SK-N-SH (cell line): ENCODE measurements at regions not wholly inside any gene's neighbourhood (a gene's known extent, or its start where the extent isn't known, plus 50 kb on each side); places are given as distances from the start of the nearest gene placed in this dataset.

Experiments
- CTCF ChIP-seq: fragments of 200-600 bp; sonication (generic); IDR thresholded peaks from 2 replicates; pipeline ENCODE4 v1.6.1; 2017; ENCODE audit warnings: antibody characterized with exemption, mild to moderate bottlenecking, moderate library complexity
- ELF1 ChIP-seq: IDR thresholded peaks from 2 replicates; pipeline ENCODE4 v1.4.0; 2012
- EP300 ChIP-seq, 2 experiments: IDR thresholded peaks; 2 replicates each; pipeline versions ENCODE4 v1.4.0 to v1.6.1; 2012; ENCODE audit warnings: borderline replicate concordance in 1 of 2, low read depth in 1 of 2, low read length in 1 of 2
- FOXJ3 ChIP-seq: sonication (generic); formaldehyde crosslinking; IDR thresholded peaks from 2 replicates; pipeline ENCODE4 v1.5.1; 2020; ENCODE audit warnings: mild to moderate bottlenecking, missing genetic modification reagents
- IRF3 ChIP-seq: fragments of 150-350 bp; IDR thresholded peaks from 2 replicates; pipeline ENCODE4 v1.6.1; 2016; ENCODE audit warnings: mild to moderate bottlenecking, low read depth, low read length
- MEF2A ChIP-seq: IDR thresholded peaks from 2 replicates; pipeline ENCODE4 v1.4.0; 2012; ENCODE audit warnings: low read depth, borderline replicate concordance
- PBX3 ChIP-seq: IDR thresholded peaks from 2 replicates; pipeline ENCODE4; 2012
- REST ChIP-seq: IDR thresholded peaks from 2 replicates; pipeline ENCODE4 v1.6.1; 2012; ENCODE audit warnings: mild to moderate bottlenecking, low read depth, low read length, moderate library complexity
- RXRA ChIP-seq: IDR thresholded peaks from 2 replicates; pipeline ENCODE4 v1.4.0; 2012; ENCODE audit warnings: low read depth, mild to moderate bottlenecking, borderline replicate concordance

- TF ChIP-seq CTCF: no peak
- TF ChIP-seq MEF2A: no peak
- TF ChIP-seq EP300 (IDR thresholded peaks at IDR 0.05; ENCODE audit: borderline replicate concordance in 1 of 2, low read depth in 1 of 2, low read length in 1 of 2): no peak
- no peak for TF ChIP-seq ELF1
- no peak for TF ChIP-seq RXRA
- TF ChIP-seq REST: no peak
- TF ChIP-seq FOXJ3: no peak
- no peak for TF ChIP-seq PBX3
- no peak for TF ChIP-seq IRF3
These were observed 148.7 kb upstream of the CARMIL1 start for GRCh38 chr6:25130518-25130917.
